ENCODE measurements at regions not wholly inside any gene's neighbourhood (a gene's known extent, or its start where the extent isn't known, plus 50 kb on each side); places are given as distances from the start of the nearest gene placed in this dataset.

DNA sequence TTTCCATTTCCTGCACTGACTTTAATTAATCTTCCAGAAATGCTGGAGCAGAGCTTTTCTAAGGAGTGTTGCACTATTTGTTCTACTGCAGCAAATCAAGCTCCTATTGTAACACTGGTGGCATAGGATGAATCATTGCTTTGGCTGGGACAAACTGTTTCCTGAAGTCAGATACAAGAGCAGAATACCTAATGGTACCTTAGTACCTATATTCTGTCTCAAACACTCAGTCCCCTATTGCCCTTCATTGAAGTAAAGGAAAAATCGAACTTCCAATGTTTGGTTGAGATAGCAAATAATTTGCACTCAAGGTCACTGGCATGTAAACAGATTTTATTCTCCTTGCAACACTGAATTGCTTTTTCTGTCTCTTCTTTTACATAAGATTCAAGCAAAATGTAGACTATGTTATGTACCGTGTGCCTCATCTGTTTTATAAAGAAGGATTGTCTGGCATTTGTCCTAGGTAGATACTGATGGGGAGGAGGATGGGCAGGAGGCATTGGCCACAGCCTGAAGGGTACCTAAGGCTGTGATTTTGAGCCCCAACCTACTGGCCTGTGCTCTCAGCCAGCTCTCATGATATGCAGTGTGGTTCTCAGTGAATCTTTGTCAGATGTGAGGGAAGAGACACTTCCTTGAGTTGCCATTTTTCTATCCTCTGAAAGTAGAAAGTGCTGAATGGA is 141.6 kb downstream of the AASDH start:
- Histone ChIP-seq H4K20me1 (ENCODE audit: insufficient read depth) (no peaks in the 10 kb centered on the region), H3K9ac (ENCODE audit: low read length) (no peak overlapping the region), H3K27me3 (ENCODE audit: insufficient read depth, low read length) (no peaks in the 10 kb centered on the region), H3K4me2 (ENCODE audit: low read length) (no peak overlapping the region), H3K9me2 (ENCODE audit: insufficient read depth) (no peaks in the 10 kb centered on the region), H3K4me1 (ENCODE audit: control insufficient read depth in 1 of 2, insufficient read depth in 2 of 2, low read length in 2 of 2) (no peaks in the 10 kb centered on the region), H3K27ac (ENCODE audit: low read depth, low read length) (no peak overlapping the region), H3K9me3 (ENCODE audit: control insufficient read depth in 1 of 2, insufficient read depth in 1 of 2, low read depth in 1 of 2, low read length in 2 of 2) (no peaks in the 10 kb centered on the region), H2AFZ (ENCODE audit: low read depth, low read length, poor library complexity, severe bottlenecking) (no peak overlapping the region), H3K79me2 (ENCODE audit: insufficient read depth, low read length) (no peaks in the 10 kb centered on the region), H3K36me3 (ENCODE audit: control insufficient read depth in 1 of 2, insufficient read depth in 2 of 2, low read length in 2 of 2) (no peaks in the 10 kb centered on the region), H3K4me3 (replicated peaks in 1 of 2; ENCODE audit: low read depth in 1 of 2, low read length in 2 of 2) (no peak overlapping the region)
- DNase-seq (ENCODE audit: low read depth, low spot score) (no peak), ATAC-seq (no peak)
- CTCF ChIA-PET, result no interaction called here
- intact Hi-C loops (cut with micrococcal nuclease), result no loop called here
- BruUV-seq (replicated peaks), result no TSS peak
- POLR2A ChIA-PET, result no interaction called here
- RAD21 ChIA-PET (ENCODE audit: low non-redundant PET in 1 of 2, low total read pairs in 2 of 2, uncharacterized antibody in 2 of 2, unreplicated experiment in 2 of 2), result no interaction called here
- TF ChIP-seq CEBPB (IDR thresholded peaks at IDR 0.05; ENCODE audit: low read depth) (no peak), FOSL1 (IDR thresholded peaks at IDR 0.05; ENCODE audit: low read depth) (no peak), CBX3 (IDR thresholded peaks at IDR 0.05; ENCODE audit: low read depth) (no peak), ZFX (IDR thresholded peaks at IDR 0.05) (no peak), EGR1 (IDR thresholded peaks at IDR 0.05; ENCODE audit: low read depth) (no peak), EZH2phosphoT487 (IDR thresholded peaks at IDR 0.05; ENCODE audit: borderline replicate concordance) (no peak), YY1 (IDR thresholded peaks at IDR 0.05; ENCODE audit: extremely low read depth, insufficient replicate concordance, low read depth, low read length) (no peak), POLR2A (IDR thresholded peaks at IDR 0.05; ENCODE audit: borderline replicate concordance, extremely low read depth, insufficient read depth, insufficient read length) (no peak), SRF (IDR thresholded peaks at IDR 0.05; ENCODE audit: low read depth) (no peak)
- TF ChIP-seq, protein P1, sequence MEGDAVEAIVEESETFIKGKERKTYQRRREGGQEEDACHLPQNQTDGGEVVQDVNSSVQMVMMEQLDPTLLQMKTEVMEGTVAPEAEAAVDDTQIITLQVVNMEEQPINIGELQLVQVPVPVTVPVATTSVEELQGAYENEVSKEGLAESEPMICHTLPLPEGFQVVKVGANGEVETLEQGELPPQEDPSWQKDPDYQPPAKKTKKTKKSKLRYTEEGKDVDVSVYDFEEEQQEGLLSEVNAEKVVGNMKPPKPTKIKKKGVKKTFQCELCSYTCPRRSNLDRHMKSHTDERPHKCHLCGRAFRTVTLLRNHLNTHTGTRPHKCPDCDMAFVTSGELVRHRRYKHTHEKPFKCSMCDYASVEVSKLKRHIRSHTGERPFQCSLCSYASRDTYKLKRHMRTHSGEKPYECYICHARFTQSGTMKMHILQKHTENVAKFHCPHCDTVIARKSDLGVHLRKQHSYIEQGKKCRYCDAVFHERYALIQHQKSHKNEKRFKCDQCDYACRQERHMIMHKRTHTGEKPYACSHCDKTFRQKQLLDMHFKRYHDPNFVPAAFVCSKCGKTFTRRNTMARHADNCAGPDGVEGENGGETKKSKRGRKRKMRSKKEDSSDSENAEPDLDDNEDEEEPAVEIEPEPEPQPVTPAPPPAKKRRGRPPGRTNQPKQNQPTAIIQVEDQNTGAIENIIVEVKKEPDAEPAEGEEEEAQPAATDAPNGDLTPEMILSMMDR (IDR thresholded peaks at IDR 0.05 in 2 of 3, conservative IDR thresholded peaks at IDR 0.05 in 1 of 3; ENCODE audit: borderline replicate concordance in 1 of 3, insufficient read depth in 1 of 3, low read depth in 2 of 3, low read length in 2 of 3), result no peak
- TF ChIP-seq, protein P2, sequence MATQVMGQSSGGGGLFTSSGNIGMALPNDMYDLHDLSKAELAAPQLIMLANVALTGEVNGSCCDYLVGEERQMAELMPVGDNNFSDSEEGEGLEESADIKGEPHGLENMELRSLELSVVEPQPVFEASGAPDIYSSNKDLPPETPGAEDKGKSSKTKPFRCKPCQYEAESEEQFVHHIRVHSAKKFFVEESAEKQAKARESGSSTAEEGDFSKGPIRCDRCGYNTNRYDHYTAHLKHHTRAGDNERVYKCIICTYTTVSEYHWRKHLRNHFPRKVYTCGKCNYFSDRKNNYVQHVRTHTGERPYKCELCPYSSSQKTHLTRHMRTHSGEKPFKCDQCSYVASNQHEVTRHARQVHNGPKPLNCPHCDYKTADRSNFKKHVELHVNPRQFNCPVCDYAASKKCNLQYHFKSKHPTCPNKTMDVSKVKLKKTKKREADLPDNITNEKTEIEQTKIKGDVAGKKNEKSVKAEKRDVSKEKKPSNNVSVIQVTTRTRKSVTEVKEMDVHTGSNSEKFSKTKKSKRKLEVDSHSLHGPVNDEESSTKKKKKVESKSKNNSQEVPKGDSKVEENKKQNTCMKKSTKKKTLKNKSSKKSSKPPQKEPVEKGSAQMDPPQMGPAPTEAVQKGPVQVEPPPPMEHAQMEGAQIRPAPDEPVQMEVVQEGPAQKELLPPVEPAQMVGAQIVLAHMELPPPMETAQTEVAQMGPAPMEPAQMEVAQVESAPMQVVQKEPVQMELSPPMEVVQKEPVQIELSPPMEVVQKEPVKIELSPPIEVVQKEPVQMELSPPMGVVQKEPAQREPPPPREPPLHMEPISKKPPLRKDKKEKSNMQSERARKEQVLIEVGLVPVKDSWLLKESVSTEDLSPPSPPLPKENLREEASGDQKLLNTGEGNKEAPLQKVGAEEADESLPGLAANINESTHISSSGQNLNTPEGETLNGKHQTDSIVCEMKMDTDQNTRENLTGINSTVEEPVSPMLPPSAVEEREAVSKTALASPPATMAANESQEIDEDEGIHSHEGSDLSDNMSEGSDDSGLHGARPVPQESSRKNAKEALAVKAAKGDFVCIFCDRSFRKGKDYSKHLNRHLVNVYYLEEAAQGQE (IDR thresholded peaks at IDR 0.05; ENCODE audit: low read depth), result no peak

All from HCT116 (cell line).